IMR-90 (cell line): ENCODE measurements at regions not wholly inside any gene's neighbourhood (a gene's known extent, or its start where the extent isn't known, plus 50 kb on each side); places are given as distances from the start of the nearest gene placed in this dataset.

Source experiments
- ATAC-seq: fragments of 200-7000 bp; cut with Tn5 transposase; 2 replicates; pipeline ENCODE4 v1.9.1; 2020; ENCODE audit warnings: low read depth, mild to moderate bottlenecking, moderate library complexity
- BruUV-seq: library from RNA; stranded (reverse); fragments of 400-500 nt; replicated peaks from 2 replicates; lab custom pipeline; 2021; lab: Mats Ljungman, UMichigan
- CTCF ChIA-PET: fragments of 300-600 bp; formaldehyde crosslinking; extraction: SDS; loops from one replicate; lab custom pipeline; 2021; ENCODE audit warnings: antibody characterized with exemption; lab: Yijun Ruan, JAX
- POLR2A ChIA-PET: fragments of 300-600 bp; sonication (Branson Sonifier 250); formaldehyde crosslinking; loops from one replicate; lab custom pipeline; 2022; ENCODE audit warnings: antibody characterized with exemption; ENCODE audit not compliant: unreplicated experiment; lab: Charles Lee
- DNase-seq: peaks from one replicate; pipeline ENCODE4 v3.0.0; 2013
- H2AFZ ChIP-seq: replicated peaks from 2 replicates; pipeline ENCODE3; 2013; ENCODE audit warnings: low read length, mild to moderate bottlenecking; ENCODE audit not compliant: poor library complexity
- H2AK5ac ChIP-seq: 2 replicates; pipeline ENCODE4 v1.6.1; 2013; ENCODE audit warnings: low read depth, low read length, inconsistent platforms
- H2AK9ac ChIP-seq: replicated peaks from 2 replicates; pipeline ENCODE3; 2013; ENCODE audit warnings: mild to moderate bottlenecking, low read depth, low read length, moderate library complexity; ENCODE audit not compliant: poor library complexity
- H2BK120ac ChIP-seq: 2 replicates; pipeline ENCODE4 v1.6.1; 2013; ENCODE audit warnings: low read depth, low read length, inconsistent platforms
- H2BK15ac ChIP-seq: 3 replicates; pipeline ENCODE4 v1.6.1; 2013; ENCODE audit warnings: low read depth, low read length, inconsistent platforms
- H2BK20ac ChIP-seq: 2 replicates; pipeline ENCODE4 v1.6.1; 2013; ENCODE audit warnings: low read depth, mild to moderate bottlenecking, inconsistent platforms, low read length, moderate library complexity
- H2BK5ac ChIP-seq: 2 replicates; pipeline ENCODE4 v1.6.1; 2013; ENCODE audit warnings: mild to moderate bottlenecking, low read depth, low read length, inconsistent platforms; ENCODE audit not compliant: poor library complexity, severe bottlenecking
- H3K14ac ChIP-seq: replicated peaks from 2 replicates; pipeline ENCODE4 v1.6.1; 2013; ENCODE audit warnings: low read depth, low read length, inconsistent platforms
- H3K18ac ChIP-seq: 2 replicates; pipeline ENCODE4 v1.6.1; 2013; ENCODE audit warnings: low read depth, low read length, control low read depth
- H3K23ac ChIP-seq: 2 replicates; pipeline ENCODE4 v1.6.1; 2013; ENCODE audit warnings: low read depth, low read length, inconsistent platforms
- H3K27ac ChIP-seq: 2 replicates; pipeline ENCODE4 v1.5.1; 2013; ENCODE audit warnings: mild to moderate bottlenecking, control low read depth, low read length; ENCODE audit not compliant: insufficient read depth
- H3K27me3 ChIP-seq: 2 replicates; pipeline ENCODE4 v1.6.1; 2013; ENCODE audit warnings: low read length; ENCODE audit not compliant: control insufficient read depth, insufficient read depth
- H3K36me3 ChIP-seq: 2 replicates; pipeline ENCODE4 v1.6.1; 2013; ENCODE audit warnings: low read length, mixed read lengths; ENCODE audit not compliant: control insufficient read depth, insufficient read depth
- H3K4ac ChIP-seq: 2 replicates; pipeline ENCODE4 v1.6.1; 2013; ENCODE audit warnings: low read depth, low read length, inconsistent platforms
- H3K4me1 ChIP-seq: 2 replicates; pipeline ENCODE4 v1.6.1; 2013; ENCODE audit warnings: low read length, mixed read lengths; ENCODE audit not compliant: control insufficient read depth, insufficient read depth
- H3K4me2 ChIP-seq: 2 replicates; pipeline ENCODE4 v1.6.1; 2013; ENCODE audit warnings: low read depth, mild to moderate bottlenecking, control low read depth, low read length, moderate library complexity
- H3K4me3 ChIP-seq: 2 replicates; pipeline ENCODE4 v1.5.1; 2013; ENCODE audit warnings: low read depth, mild to moderate bottlenecking, control low read depth, low read length, moderate library complexity; ENCODE audit not compliant: insufficient read depth
- H3K56ac ChIP-seq: 2 replicates; pipeline ENCODE4 v1.6.1; 2013; ENCODE audit warnings: low read length, inconsistent platforms; ENCODE audit not compliant: insufficient read depth; ENCODE audit errors: extremely low read depth
- H3K79me1 ChIP-seq, 2 experiments: 2 replicates each; pipeline ENCODE4 v1.6.1; 2013; ENCODE audit warnings: low read length in 2 of 2, inconsistent platforms in 1 of 2, low read depth in 1 of 2
- H3K9ac ChIP-seq: 2 replicates; pipeline ENCODE4 v1.6.1; 2013; ENCODE audit warnings: low read depth, low read length, control low read depth
- H3K9me1 ChIP-seq: 2 replicates; pipeline ENCODE4 v1.6.1; 2013; ENCODE audit warnings: low read length, inconsistent platforms; ENCODE audit not compliant: insufficient read depth
- H3K9me3 ChIP-seq: 2 replicates; pipeline ENCODE4 v1.6.1; 2013; ENCODE audit warnings: low read length; ENCODE audit not compliant: control insufficient read depth, insufficient read depth
- H4K20me1 ChIP-seq: 2 replicates; pipeline ENCODE4 v1.6.1; 2013; ENCODE audit warnings: low read length, inconsistent platforms; ENCODE audit not compliant: insufficient read depth
- H4K5ac ChIP-seq: 2 replicates; pipeline ENCODE4 v1.6.1; 2013; ENCODE audit warnings: mild to moderate bottlenecking, low read depth, low read length, control low read depth
- H4K8ac ChIP-seq, 2 experiments: 2 replicates each; pipeline ENCODE4 v1.6.1; 2013; ENCODE audit warnings: low read depth in 2 of 2, low read length in 2 of 2, control low read depth in 1 of 2, inconsistent platforms in 1 of 2
- H4K91ac ChIP-seq: 2 replicates; pipeline ENCODE4 v1.6.1; 2013; ENCODE audit warnings: low read depth, low read length, inconsistent platforms; ENCODE audit not compliant: insufficient read depth
- BHLHE40 ChIP-seq: fragments of 150-350 bp; IDR thresholded peaks from 2 replicates; pipeline ENCODE4 v1.6.1; 2016; ENCODE audit warnings: mild to moderate bottlenecking, low read depth, low read length
- CEBPB ChIP-seq: IDR thresholded peaks from 2 replicates; pipeline ENCODE4 v1.6.1; 2012; ENCODE audit warnings: low read depth, low read length, improper control_type of control experiment
- CHD1 ChIP-seq: IDR thresholded peaks from 2 replicates; pipeline ENCODE4 v1.6.1; 2012; ENCODE audit warnings: low read depth, low read length, improper control_type of control experiment
- FOS ChIP-seq: fragments of 150-350 bp; IDR thresholded peaks from 2 replicates; pipeline ENCODE4 v1.6.1; 2016; ENCODE audit warnings: low read depth, low read length
- MAFK ChIP-seq: IDR thresholded peaks from 2 replicates; pipeline ENCODE4 v1.6.1; 2012; ENCODE audit warnings: low read depth, low read length, improper control_type of control experiment
- MAZ ChIP-seq: IDR thresholded peaks from 2 replicates; pipeline ENCODE4 v1.6.1; 2012; ENCODE audit warnings: low read depth, mild to moderate bottlenecking, low read length, improper control_type of control experiment, moderate library complexity, borderline replicate concordance
- MXI1 ChIP-seq: IDR thresholded peaks from 2 replicates; pipeline ENCODE4 v1.6.1; 2012; ENCODE audit warnings: low read depth, mild to moderate bottlenecking, low read length, moderate library complexity, borderline replicate concordance
- NFE2L2 ChIP-seq: fragments of 150-350 bp; IDR thresholded peaks from 2 replicates; pipeline ENCODE4 v1.6.1; 2016; ENCODE audit warnings: low read depth, mild to moderate bottlenecking, low read length
- POLR2A ChIP-seq: IDR thresholded peaks from 2 replicates; pipeline ENCODE4 v1.6.1; 2012; ENCODE audit warnings: mild to moderate bottlenecking, low read depth, low read length
- RAD21 ChIP-seq: IDR thresholded peaks from 2 replicates; pipeline ENCODE4 v1.6.1; 2012; ENCODE audit warnings: low read length, improper control_type of control experiment
- RCOR1 ChIP-seq: IDR thresholded peaks from 2 replicates; pipeline ENCODE4 v1.6.1; 2012; ENCODE audit warnings: mild to moderate bottlenecking, low read length, improper control_type of control experiment; ENCODE audit not compliant: insufficient replicate concordance
- RFX5 ChIP-seq: IDR thresholded peaks from 2 replicates; pipeline ENCODE4 v1.8.0; 2012; ENCODE audit warnings: low read depth, mild to moderate bottlenecking, low read length, moderate library complexity
- SMC3 ChIP-seq: fragments of 150-350 bp; IDR thresholded peaks from 2 replicates; pipeline ENCODE4 v1.6.1; 2016; ENCODE audit warnings: low read depth, mild to moderate bottlenecking, antibody characterized with exemption, low read length, moderate library complexity
- WGBS, 2 experiments: methylation state at CpG; one replicate each; pipeline versions ENCODE4 v1.1.5 to v1.1.7; 2013; ENCODE audit warnings: missing lambda C conversion rate in 2 of 2; ENCODE audit not compliant: insufficient read length in 1 of 2; ENCODE audit errors: extremely low coverage in 2 of 2; 5-methylcytosine and 5-hydroxymethylcytosine counted together
- dilution Hi-C: fragments of 300-500 bp; cut with HindIII; formaldehyde crosslinking; loops from one replicate; pipeline ENCODE4 v1.14.3; 2018; ENCODE audit warnings: low sequenced_read_pairs; ENCODE audit not compliant: unreplicated experiment
- in situ Hi-C: fragments of 300-500 bp; cut with MboI; formaldehyde crosslinking; loops from 3 replicates; pipeline ENCODE4 v1.14.3; 2019; ENCODE audit warnings: low sequenced_read_pairs, inconsistent platforms, mixed read lengths
- intact Hi-C: fragments of 100-400 bp; cut with micrococcal nuclease; formaldehyde crosslinking; loops from 2 replicates; pipeline ENCODE4 v1.10.0; 2022
- TF ChIP-seq, protein P1 (sequence below): fragments of 150-350 bp; IDR thresholded peaks from 2 replicates; pipeline ENCODE4 v1.6.1; 2017; ENCODE audit warnings: mild to moderate bottlenecking, antibody characterized with exemption, low read length, low read depth
- TF ChIP-seq, protein P2 (sequence below): conservative IDR thresholded peaks from 2 replicates; pipeline ENCODE4 v1.5.1; 2012; ENCODE audit warnings: mild to moderate bottlenecking, low read depth, low read length, improper control_type of control experiment
- TF ChIP-seq, protein P3 (sequence below): fragments of 150-350 bp; IDR thresholded peaks from 2 replicates; pipeline ENCODE4 v1.6.1; 2016; ENCODE audit warnings: low read depth, mild to moderate bottlenecking, low read length, moderate library complexity, borderline replicate concordance

DNA sequence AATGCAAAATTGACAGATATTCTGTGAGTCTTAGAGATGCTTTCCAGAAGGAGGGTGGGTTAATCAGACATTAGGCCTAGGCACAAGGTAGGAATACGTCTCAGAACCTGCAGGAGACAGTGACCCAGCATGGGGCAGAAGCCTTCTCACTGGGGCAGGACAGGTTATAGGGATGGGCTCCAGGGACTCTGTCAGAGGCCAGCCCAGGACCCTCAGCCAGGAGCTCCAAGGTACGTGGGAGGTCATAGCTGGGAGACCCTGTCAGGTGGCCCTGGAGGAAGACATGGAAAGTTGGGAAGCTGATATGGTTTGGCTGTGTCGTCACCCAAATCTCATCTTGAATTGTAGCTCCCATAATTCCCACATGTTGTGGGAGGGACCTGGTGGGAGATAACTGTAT lies 450.4 kb downstream of the GADD45G start:
- Histone ChIP-seq H2AK5ac (no peak overlapping the region), H3K4me3 (no peak overlapping the region), H3K23ac (no peak overlapping the region), H4K5ac (no peak overlapping the region), H3K14ac (no peak overlapping the region), H3K4me2 (no peak overlapping the region), H3K36me3 (no peaks in the 10 kb centered on the region), H3K9me3 (no peaks in the 10 kb centered on the region), H2BK120ac (no peak overlapping the region), H4K8ac (no peak overlapping the region), H3K4ac (no peak overlapping the region), H2BK20ac (no peak overlapping the region), H3K9ac (no peak overlapping the region), H3K27ac (no peak overlapping the region), H3K56ac (no peak overlapping the region), H2AK9ac (no peak overlapping the region), H3K27me3 (no peaks in the 10 kb centered on the region; the same call in 1 of the 2 replicates), H4K91ac (no peak overlapping the region), H2AFZ (no peak overlapping the region), H3K79me1 (no peaks in the 10 kb centered on the region), H2BK15ac (no peak overlapping the region), H3K9me1 (no peaks in the 10 kb centered on the region), H3K18ac (no peak overlapping the region), H3K4me1 (no peaks in the 10 kb centered on the region), H2BK5ac (no peak overlapping the region), H4K20me1 (no peaks in the 10 kb centered on the region)
- no peak for ATAC-seq
- CTCF ChIA-PET = no interaction called here
- POLR2A ChIA-PET = no interaction called here
- BruUV-seq = no TSS peak
- in situ Hi-C loops = no loop called here
- no peak for TF ChIP-seq FOS
- no peak for TF ChIP-seq RFX5
- TF ChIP-seq MAFK = no peak
- no peak for TF ChIP-seq MXI1
- TF ChIP-seq BHLHE40 = no peak
- TF ChIP-seq, protein P1, sequence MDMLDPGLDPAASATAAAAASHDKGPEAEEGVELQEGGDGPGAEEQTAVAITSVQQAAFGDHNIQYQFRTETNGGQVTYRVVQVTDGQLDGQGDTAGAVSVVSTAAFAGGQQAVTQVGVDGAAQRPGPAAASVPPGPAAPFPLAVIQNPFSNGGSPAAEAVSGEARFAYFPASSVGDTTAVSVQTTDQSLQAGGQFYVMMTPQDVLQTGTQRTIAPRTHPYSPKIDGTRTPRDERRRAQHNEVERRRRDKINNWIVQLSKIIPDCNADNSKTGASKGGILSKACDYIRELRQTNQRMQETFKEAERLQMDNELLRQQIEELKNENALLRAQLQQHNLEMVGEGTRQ = no peak
- no peak for TF ChIP-seq CHD1
- TF ChIP-seq, protein P2, sequence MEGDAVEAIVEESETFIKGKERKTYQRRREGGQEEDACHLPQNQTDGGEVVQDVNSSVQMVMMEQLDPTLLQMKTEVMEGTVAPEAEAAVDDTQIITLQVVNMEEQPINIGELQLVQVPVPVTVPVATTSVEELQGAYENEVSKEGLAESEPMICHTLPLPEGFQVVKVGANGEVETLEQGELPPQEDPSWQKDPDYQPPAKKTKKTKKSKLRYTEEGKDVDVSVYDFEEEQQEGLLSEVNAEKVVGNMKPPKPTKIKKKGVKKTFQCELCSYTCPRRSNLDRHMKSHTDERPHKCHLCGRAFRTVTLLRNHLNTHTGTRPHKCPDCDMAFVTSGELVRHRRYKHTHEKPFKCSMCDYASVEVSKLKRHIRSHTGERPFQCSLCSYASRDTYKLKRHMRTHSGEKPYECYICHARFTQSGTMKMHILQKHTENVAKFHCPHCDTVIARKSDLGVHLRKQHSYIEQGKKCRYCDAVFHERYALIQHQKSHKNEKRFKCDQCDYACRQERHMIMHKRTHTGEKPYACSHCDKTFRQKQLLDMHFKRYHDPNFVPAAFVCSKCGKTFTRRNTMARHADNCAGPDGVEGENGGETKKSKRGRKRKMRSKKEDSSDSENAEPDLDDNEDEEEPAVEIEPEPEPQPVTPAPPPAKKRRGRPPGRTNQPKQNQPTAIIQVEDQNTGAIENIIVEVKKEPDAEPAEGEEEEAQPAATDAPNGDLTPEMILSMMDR = no peak
- TF ChIP-seq RAD21 = no peak
- TF ChIP-seq POLR2A = no peak
- TF ChIP-seq CEBPB = no peak
- TF ChIP-seq RCOR1 = no peak
- no peak for TF ChIP-seq NFE2L2
- TF ChIP-seq SMC3 = no peak
- TF ChIP-seq, protein P3, sequence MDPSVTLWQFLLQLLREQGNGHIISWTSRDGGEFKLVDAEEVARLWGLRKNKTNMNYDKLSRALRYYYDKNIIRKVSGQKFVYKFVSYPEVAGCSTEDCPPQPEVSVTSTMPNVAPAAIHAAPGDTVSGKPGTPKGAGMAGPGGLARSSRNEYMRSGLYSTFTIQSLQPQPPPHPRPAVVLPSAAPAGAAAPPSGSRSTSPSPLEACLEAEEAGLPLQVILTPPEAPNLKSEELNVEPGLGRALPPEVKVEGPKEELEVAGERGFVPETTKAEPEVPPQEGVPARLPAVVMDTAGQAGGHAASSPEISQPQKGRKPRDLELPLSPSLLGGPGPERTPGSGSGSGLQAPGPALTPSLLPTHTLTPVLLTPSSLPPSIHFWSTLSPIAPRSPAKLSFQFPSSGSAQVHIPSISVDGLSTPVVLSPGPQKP = no peak
- no peak for TF ChIP-seq MAZ
- DNase-seq = no peak
- dilution Hi-C loops = no loop called here
- WGBS, 2 experiments = 40% methylated on average over 1 of the region's 3 CpGs; no CpG with 5 or more reads in 1 of the 2 experiments
- intact Hi-C loops = no loop called here
